ENCODE measurements at regions not wholly inside any gene's neighbourhood (a gene's known extent, or its start where the extent isn't known, plus 50 kb on each side); places are given as distances from the start of the nearest gene placed in this dataset.

GRCh38 chr17:77444984-77445759 is 304.4 kb downstream of the SEC14L1 start:
- DNase-seq (ENCODE audit: low read depth): peak; percentile 77

- DNase-seq (ENCODE audit: low read depth): no peak
These were observed 305.2 kb downstream of the SEC14L1 start for GRCh38 chr17:77445760-77446532.

- DNase-seq (ENCODE audit: low read depth): no peak
These were observed 306.3 kb downstream of the SEC14L1 start for GRCh38 chr17:77446940-77447634.

GRCh38 chr17:77449373-77449907 is 308.7 kb downstream of the SEC14L1 start:
- no peak for DNase-seq (ENCODE audit: low read depth)

GRCh38 chr17:77449908-77450741 is 309.4 kb downstream of the SEC14L1 start:
- DNase-seq (ENCODE audit: low read depth): peak; percentile 71

- no peak for DNase-seq (ENCODE audit: low read depth)
These were observed 310.0 kb downstream of the SEC14L1 start for GRCh38 chr17:77450742-77451244.

- DNase-seq (ENCODE audit: low read depth): peak; percentile 71
These were observed 310.6 kb downstream of the SEC14L1 start for GRCh38 chr17:77451245-77451893.

GRCh38 chr17:77451894-77452852 is 311.4 kb downstream of the SEC14L1 start:
- no peak for DNase-seq (ENCODE audit: low read depth)

- no peak for DNase-seq (ENCODE audit: low read depth)
These were observed 313.0 kb downstream of the SEC14L1 start for GRCh38 chr17:77453613-77454241.

- no peak for DNase-seq (ENCODE audit: low read depth)
These were observed 313.7 kb downstream of the SEC14L1 start for GRCh38 chr17:77454242-77455095.

- DNase-seq (ENCODE audit: low read depth): no peak
These were observed 314.5 kb downstream of the SEC14L1 start for GRCh38 chr17:77455111-77455890.

GRCh38 chr17:77455891-77456260 is 315.1 kb downstream of the SEC14L1 start:
- no peak for DNase-seq (ENCODE audit: low read depth)

GRCh38 chr17:77456271-77456950 is 315.6 kb downstream of the SEC14L1 start:
- DNase-seq (ENCODE audit: low read depth): no peak

GRCh38 chr17:77456951-77457548 is 316.3 kb downstream of the SEC14L1 start:
- no peak for DNase-seq (ENCODE audit: low read depth)

- DNase-seq (ENCODE audit: low read depth): no peak
These were observed 316.9 kb downstream of the SEC14L1 start for GRCh38 chr17:77457572-77458201.
